KMS-11 (cell line): ENCODE measurements at regions not wholly inside any gene's neighbourhood (a gene's known extent, or its start where the extent isn't known, plus 50 kb on each side); places are given as distances from the start of the nearest gene placed in this dataset.

ENCODE experiments used
- H2AFZ ChIP-seq: fragments of 200-600 bp; sonication (generic); 2 replicates; pipeline ENCODE4 v1.6.1; 2016; ENCODE audit warnings: antibody characterized with exemption, mixed run types, low read depth
- H3K27ac ChIP-seq: fragments of 200-600 bp; sonication (generic); 2 replicates; pipeline ENCODE4 v1.6.1; 2016; ENCODE audit warnings: mild to moderate bottlenecking, mixed run types
- H3K27me3 ChIP-seq: fragments of 200-600 bp; sonication (generic); 2 replicates; pipeline ENCODE4 v1.6.1; 2017; ENCODE audit warnings: mild to moderate bottlenecking, low read depth, mixed run types, moderate library complexity; ENCODE audit not compliant: insufficient read depth
- H3K36me3 ChIP-seq: fragments of 200-600 bp; sonication (generic); 2 replicates; pipeline ENCODE4 v1.6.1; 2017; ENCODE audit warnings: mild to moderate bottlenecking, mixed run types; ENCODE audit not compliant: insufficient read depth
- H3K4me1 ChIP-seq: fragments of 200-600 bp; sonication (generic); 2 replicates; pipeline ENCODE4 v1.6.1; 2016; ENCODE audit warnings: mild to moderate bottlenecking, low read depth, mixed run types; ENCODE audit not compliant: poor library complexity, severe bottlenecking
- H3K4me2 ChIP-seq: fragments of 200-600 bp; sonication (generic); 2 replicates; pipeline ENCODE4 v1.7.0; 2016; ENCODE audit warnings: mild to moderate bottlenecking, mixed run types
- H3K4me3 ChIP-seq: fragments of 200-600 bp; sonication (generic); IDR thresholded peaks from 2 replicates; pipeline ENCODE4 v1.6.1; 2017; ENCODE audit warnings: low read depth, low read length, mixed read lengths; ENCODE audit not compliant: insufficient read depth
- H3K79me2 ChIP-seq: fragments of 200-600 bp; sonication (generic); 2 replicates; pipeline ENCODE4 v1.6.1; 2016; ENCODE audit warnings: low read depth, mixed run types; ENCODE audit not compliant: insufficient read depth
- H3K9ac ChIP-seq: fragments of 200-600 bp; sonication (generic); 2 replicates; pipeline ENCODE4 v1.6.1; 2016; ENCODE audit warnings: mild to moderate bottlenecking, mixed run types
- H4K20me1 ChIP-seq: fragments of 200-600 bp; sonication (generic); 2 replicates; pipeline ENCODE4 v1.6.1; 2016; ENCODE audit warnings: mild to moderate bottlenecking, mixed run types; ENCODE audit not compliant: insufficient read depth
- TF ChIP-seq, protein P1 (sequence below): fragments of 200-600 bp; sonication (generic); conservative IDR thresholded peaks from 2 replicates; pipeline ENCODE4 v1.6.1; 2017; ENCODE audit warnings: low read depth, mild to moderate bottlenecking, antibody characterized with exemption, low read length, moderate library complexity, mixed read lengths

DNA sequence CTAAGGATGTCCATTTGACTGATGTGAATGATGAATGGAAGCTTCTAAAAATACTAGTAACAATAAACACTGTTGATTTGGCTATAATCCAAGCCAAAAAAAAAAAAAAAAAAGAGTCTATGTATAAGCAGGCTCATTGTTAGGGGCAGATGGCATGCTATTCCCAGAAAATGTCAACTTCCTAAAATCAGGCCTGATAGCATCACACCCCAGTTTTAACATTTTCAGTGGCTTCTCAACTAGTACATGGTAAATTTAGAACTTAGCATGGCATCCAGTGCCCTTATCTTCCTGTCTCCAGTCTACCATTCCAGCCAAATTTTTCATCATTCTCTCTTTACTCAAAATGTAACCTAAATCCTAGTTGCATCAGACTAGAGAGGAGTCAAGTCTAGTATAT is 288.2 kb upstream of the ZNF385D start:
- Histone ChIP-seq H3K36me3 (no peaks in the 10 kb centered on the region), H3K4me1 (no peaks in the 10 kb centered on the region), H4K20me1 (no peaks in the 10 kb centered on the region), H3K4me3 (no peak overlapping the region), H2AFZ (no peak overlapping the region), H3K9ac (no peak overlapping the region), H3K27ac (no peak overlapping the region), H3K79me2 (no peaks in the 10 kb centered on the region), H3K4me2 (no peak overlapping the region), H3K27me3 (no peaks in the 10 kb centered on the region)
- TF ChIP-seq, protein P1, sequence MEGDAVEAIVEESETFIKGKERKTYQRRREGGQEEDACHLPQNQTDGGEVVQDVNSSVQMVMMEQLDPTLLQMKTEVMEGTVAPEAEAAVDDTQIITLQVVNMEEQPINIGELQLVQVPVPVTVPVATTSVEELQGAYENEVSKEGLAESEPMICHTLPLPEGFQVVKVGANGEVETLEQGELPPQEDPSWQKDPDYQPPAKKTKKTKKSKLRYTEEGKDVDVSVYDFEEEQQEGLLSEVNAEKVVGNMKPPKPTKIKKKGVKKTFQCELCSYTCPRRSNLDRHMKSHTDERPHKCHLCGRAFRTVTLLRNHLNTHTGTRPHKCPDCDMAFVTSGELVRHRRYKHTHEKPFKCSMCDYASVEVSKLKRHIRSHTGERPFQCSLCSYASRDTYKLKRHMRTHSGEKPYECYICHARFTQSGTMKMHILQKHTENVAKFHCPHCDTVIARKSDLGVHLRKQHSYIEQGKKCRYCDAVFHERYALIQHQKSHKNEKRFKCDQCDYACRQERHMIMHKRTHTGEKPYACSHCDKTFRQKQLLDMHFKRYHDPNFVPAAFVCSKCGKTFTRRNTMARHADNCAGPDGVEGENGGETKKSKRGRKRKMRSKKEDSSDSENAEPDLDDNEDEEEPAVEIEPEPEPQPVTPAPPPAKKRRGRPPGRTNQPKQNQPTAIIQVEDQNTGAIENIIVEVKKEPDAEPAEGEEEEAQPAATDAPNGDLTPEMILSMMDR: no peak

DNA sequence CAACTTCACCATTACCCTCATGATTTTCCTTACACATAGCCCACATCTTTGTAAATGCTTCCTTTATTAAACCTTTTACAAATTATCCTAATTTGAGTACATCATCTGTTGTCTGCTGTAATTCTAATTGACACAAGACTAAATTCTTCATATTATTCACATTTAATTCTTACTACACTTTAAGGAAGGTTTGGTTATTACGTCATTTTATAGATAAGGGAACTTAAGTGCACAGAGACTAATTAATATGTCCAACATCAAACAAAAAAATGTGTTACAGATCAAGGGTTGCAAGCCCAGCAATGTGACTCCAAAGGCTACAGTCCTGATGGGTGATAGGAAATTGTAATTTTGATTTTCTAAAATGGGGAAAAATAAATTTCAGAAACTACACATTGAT is 289.1 kb upstream of the ZNF385D start:
- no peaks in the 10 kb centered on the region for H4K20me1 ChIP-seq
- no peak overlapping the region for H3K4me2 ChIP-seq
- no peak overlapping the region for H2AFZ ChIP-seq
- no peak overlapping the region for H3K27ac ChIP-seq
- TF ChIP-seq, protein P1: no peak
- H3K9ac ChIP-seq: no peak overlapping the region
- H3K36me3 ChIP-seq: no peaks in the 10 kb centered on the region
- H3K4me1 ChIP-seq: no peaks in the 10 kb centered on the region
- no peaks in the 10 kb centered on the region for H3K27me3 ChIP-seq
- no peak overlapping the region for H3K4me3 ChIP-seq
- no peaks in the 10 kb centered on the region for H3K79me2 ChIP-seq

DNA sequence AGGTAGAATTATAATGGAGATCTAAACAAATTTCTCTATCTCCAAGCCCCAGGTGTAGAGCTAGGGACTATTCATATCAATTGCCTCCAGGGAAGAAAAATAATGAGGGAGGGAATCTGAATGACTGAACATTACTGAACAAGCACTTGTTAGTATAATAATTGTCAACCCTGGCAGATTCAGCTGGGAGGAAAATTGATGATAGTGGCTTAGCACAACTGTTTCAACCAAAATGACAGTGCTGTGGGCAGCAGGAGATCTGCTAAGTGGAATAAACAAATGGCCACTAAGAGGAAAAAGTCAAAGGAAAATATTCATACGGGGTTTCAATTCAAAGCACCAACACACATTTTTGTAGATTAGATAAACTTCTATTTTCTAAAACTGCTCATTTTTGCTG is 294.9 kb upstream of the ZNF385D start:
- no peaks in the 10 kb centered on the region for H3K79me2 ChIP-seq
- no peaks in the 10 kb centered on the region for H3K27me3 ChIP-seq
- TF ChIP-seq, protein P1: no peak
- H2AFZ ChIP-seq: no peak overlapping the region
- no peak overlapping the region for H3K9ac ChIP-seq
- no peak overlapping the region for H3K4me2 ChIP-seq
- no peak overlapping the region for H3K27ac ChIP-seq
- no peak overlapping the region for H3K4me3 ChIP-seq
- no peaks in the 10 kb centered on the region for H4K20me1 ChIP-seq
- H3K36me3 ChIP-seq: no peaks in the 10 kb centered on the region
- no peaks in the 10 kb centered on the region for H3K4me1 ChIP-seq

DNA sequence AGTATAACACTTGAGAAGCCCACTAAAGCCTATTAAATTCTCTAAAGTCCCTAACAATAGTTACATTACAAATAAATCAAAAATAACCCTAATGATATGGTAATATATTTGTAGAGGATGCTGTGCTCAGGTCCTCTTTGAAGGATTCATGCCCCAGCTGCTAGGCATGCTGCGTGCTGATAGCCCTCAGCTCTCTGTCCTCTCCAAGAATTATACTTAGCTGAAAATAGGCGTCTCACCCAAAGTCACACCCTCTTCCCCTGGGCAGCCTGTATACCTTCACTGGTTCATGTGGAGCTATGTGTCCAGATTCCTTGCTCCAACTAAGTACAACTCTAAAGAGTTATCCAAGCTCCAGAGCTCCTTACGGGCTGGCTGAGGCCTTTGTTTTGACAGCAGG is 312.5 kb upstream of the ZNF385D start:
- H3K27me3 ChIP-seq: no peaks in the 10 kb centered on the region
- TF ChIP-seq, protein P1: no peak
- no peak overlapping the region for H3K4me3 ChIP-seq
- H3K4me1 ChIP-seq: no peaks in the 10 kb centered on the region
- H2AFZ ChIP-seq: no peak overlapping the region
- H3K27ac ChIP-seq: no peak overlapping the region
- no peaks in the 10 kb centered on the region for H3K79me2 ChIP-seq
- H3K4me2 ChIP-seq: no peak overlapping the region
- H3K9ac ChIP-seq: no peak overlapping the region
- no peaks in the 10 kb centered on the region for H3K36me3 ChIP-seq
- H4K20me1 ChIP-seq: no peaks in the 10 kb centered on the region

DNA sequence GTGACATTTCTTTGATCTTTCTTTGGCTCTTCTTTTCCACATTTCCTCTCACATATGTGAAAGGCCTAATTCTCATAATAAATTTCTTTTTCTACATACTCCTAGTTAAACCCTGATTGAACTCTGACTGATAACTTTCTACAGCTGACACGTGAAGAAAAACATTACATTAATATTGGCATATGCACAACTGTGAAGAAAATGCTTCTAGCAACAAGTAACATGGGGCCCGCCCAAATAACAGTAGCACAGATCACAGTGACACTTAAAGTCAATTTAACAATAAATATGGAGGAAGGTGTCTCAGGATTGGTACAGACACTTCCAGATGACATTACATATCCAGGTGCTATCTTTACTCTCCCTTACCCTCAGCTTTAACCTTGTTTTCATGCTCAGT is 317.6 kb upstream of the ZNF385D start:
- Histone ChIP-seq H3K4me1 (no peaks in the 10 kb centered on the region), H3K27me3 (no peaks in the 10 kb centered on the region), H4K20me1 (no peaks in the 10 kb centered on the region), H3K9ac (no peak overlapping the region), H3K36me3 (no peaks in the 10 kb centered on the region), H2AFZ (no peak overlapping the region), H3K4me3 (no peak overlapping the region), H3K27ac (no peak overlapping the region), H3K4me2 (no peak overlapping the region), H3K79me2 (no peaks in the 10 kb centered on the region)
- TF ChIP-seq, protein P1: no peak
